ENCODE measurements at regions not wholly inside any gene's neighbourhood (a gene's known extent, or its start where the extent isn't known, plus 50 kb on each side); places are given as distances from the start of the nearest gene placed in this dataset.
"Not testable (repeated sequence)": the region's sequence is repeated elsewhere in the genome, so short reads cannot be mapped to it uniquely, and the experiment has no call there.

GRCh38 chr15:62903437-62903836, 139.1 kb upstream of the TPM1 start:
- DNase-seq: no peak

GRCh38 chr15:62904041-62904910, 138.3 kb upstream of the TPM1 start:
- DNase-seq: no peak

GRCh38 chr15:62906627-62907026, 135.9 kb upstream of the TPM1 start:
- DNase-seq: no peak

- no peak for DNase-seq
Observed at GRCh38 chr15:62907275-62907674, 135.3 kb upstream of the TPM1 start.

GRCh38 chr15:62908341-62908740, 134.2 kb upstream of the TPM1 start:
- DNase-seq: not testable (repeated sequence)

- no peak for DNase-seq
Observed at GRCh38 chr15:62909257-62909656, 133.3 kb upstream of the TPM1 start.

GRCh38 chr15:62912282-62912681, 130.3 kb upstream of the TPM1 start:
- DNase-seq: no peak

GRCh38 chr15:62912808-62913207, 129.7 kb upstream of the TPM1 start:
- no peak for DNase-seq

- no peak for DNase-seq
Observed at GRCh38 chr15:62913246-62913645, 129.3 kb upstream of the TPM1 start.

- no peak for DNase-seq
Observed at GRCh38 chr15:62914461-62915079, 128.0 kb upstream of the TPM1 start.

GRCh38 chr15:62920682-62921502, 121.7 kb upstream of the TPM1 start:
- no peak for DNase-seq

GRCh38 chr15:62922514-62922913, 120.0 kb upstream of the TPM1 start:
- DNase-seq: no peak

GRCh38 chr15:62925875-62926274, 116.7 kb upstream of the TPM1 start:
- DNase-seq: no peak

- no peak for DNase-seq
Observed at GRCh38 chr15:62927196-62927595, 115.4 kb upstream of the TPM1 start.

- DNase-seq: no peak
Observed at GRCh38 chr15:62927836-62928235, 114.7 kb upstream of the TPM1 start.

- no peak for DNase-seq
Observed at GRCh38 chr15:62928242-62928999, 114.1 kb upstream of the TPM1 start.

GRCh38 chr15:62929000-62929357, 113.6 kb upstream of the TPM1 start:
- DNase-seq: no peak

GRCh38 chr15:62931650-62932049, 110.9 kb upstream of the TPM1 start:
- DNase-seq: no peak

- no peak for DNase-seq
Observed at GRCh38 chr15:62932436-62932835, 110.1 kb upstream of the TPM1 start.

- no peak for DNase-seq
Observed at GRCh38 chr15:62933386-62933785, 109.2 kb upstream of the TPM1 start.

- no peak for DNase-seq
Observed at GRCh38 chr15:62934236-62934971, 108.1 kb upstream of the TPM1 start.

All from NCI-H1930 (cell line).